BJ (cell line): ENCODE measurements at regions not wholly inside any gene's neighbourhood (a gene's known extent, or its start where the extent isn't known, plus 50 kb on each side); places are given as distances from the start of the nearest gene placed in this dataset.

Experiments used
- CTCF ChIA-PET: fragments of 350-600 bp; formaldehyde crosslinking; extraction: SDS; loops from one replicate; lab custom pipeline; 2021; ENCODE audit warnings: antibody characterized with exemption, inconsistent platforms; lab: Yijun Ruan, JAX
- POLR2A ChIA-PET: fragments of 300-600 bp; sonication (Branson Sonifier 250); formaldehyde crosslinking; extraction: SDS; loops from one replicate; lab custom pipeline; 2021; ENCODE audit warnings: antibody characterized with exemption; lab: Charles Lee
- DNase-seq: peaks from one replicate; pipeline ENCODE4 v3.0.0-alpha.2; 2011; ENCODE audit warnings: low read depth
- H3K27me3 ChIP-seq: 2 replicates; pipeline ENCODE4 v1.6.0; 2011; ENCODE audit warnings: low read length; ENCODE audit not compliant: control insufficient read depth, insufficient read depth
- H3K36me3 ChIP-seq: 2 replicates; pipeline ENCODE4 v1.5.1; 2011; ENCODE audit warnings: low read length; ENCODE audit not compliant: control insufficient read depth, insufficient read depth
- H3K4me3 ChIP-seq: 2 replicates; pipeline ENCODE4 v1.5.1; 2011; ENCODE audit warnings: low read depth, mild to moderate bottlenecking, control low read depth, low read length
- TF ChIP-seq, protein P1 (sequence below): IDR thresholded peaks from 2 replicates; pipeline ENCODE4 v1.5.1; 2011; ENCODE audit warnings: low read depth, mild to moderate bottlenecking, control low read depth, inconsistent platforms, low read length, moderate library complexity; ENCODE audit not compliant: insufficient read depth

DNA sequence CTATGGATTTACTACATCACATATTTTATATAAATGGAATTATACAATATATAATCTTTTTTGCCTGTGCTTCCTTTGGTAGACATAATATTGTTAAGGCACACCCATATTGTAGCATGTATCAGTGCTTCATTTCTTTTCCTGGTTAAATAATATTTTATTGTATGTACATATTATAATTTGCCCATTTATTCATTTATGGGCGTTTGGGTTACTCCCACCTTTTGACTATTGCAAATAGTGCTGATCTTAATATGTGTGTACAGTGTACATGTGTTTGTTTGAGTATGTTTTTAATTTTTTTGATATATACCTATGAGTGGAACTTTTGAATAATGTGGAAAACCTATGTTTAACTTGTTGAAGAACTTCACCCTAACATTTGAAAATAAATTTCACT, 804.2 kb downstream of the DHX35 start:
- DNase-seq = no peak
- CTCF ChIA-PET = no interaction called here
- POLR2A ChIA-PET = no interaction called here
- TF ChIP-seq, protein P1, sequence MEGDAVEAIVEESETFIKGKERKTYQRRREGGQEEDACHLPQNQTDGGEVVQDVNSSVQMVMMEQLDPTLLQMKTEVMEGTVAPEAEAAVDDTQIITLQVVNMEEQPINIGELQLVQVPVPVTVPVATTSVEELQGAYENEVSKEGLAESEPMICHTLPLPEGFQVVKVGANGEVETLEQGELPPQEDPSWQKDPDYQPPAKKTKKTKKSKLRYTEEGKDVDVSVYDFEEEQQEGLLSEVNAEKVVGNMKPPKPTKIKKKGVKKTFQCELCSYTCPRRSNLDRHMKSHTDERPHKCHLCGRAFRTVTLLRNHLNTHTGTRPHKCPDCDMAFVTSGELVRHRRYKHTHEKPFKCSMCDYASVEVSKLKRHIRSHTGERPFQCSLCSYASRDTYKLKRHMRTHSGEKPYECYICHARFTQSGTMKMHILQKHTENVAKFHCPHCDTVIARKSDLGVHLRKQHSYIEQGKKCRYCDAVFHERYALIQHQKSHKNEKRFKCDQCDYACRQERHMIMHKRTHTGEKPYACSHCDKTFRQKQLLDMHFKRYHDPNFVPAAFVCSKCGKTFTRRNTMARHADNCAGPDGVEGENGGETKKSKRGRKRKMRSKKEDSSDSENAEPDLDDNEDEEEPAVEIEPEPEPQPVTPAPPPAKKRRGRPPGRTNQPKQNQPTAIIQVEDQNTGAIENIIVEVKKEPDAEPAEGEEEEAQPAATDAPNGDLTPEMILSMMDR = no peak
- H3K27me3 ChIP-seq = no peaks in the 10 kb centered on the region
- no peak overlapping the region for H3K4me3 ChIP-seq
- H3K36me3 ChIP-seq = no peaks in the 10 kb centered on the region

DNA sequence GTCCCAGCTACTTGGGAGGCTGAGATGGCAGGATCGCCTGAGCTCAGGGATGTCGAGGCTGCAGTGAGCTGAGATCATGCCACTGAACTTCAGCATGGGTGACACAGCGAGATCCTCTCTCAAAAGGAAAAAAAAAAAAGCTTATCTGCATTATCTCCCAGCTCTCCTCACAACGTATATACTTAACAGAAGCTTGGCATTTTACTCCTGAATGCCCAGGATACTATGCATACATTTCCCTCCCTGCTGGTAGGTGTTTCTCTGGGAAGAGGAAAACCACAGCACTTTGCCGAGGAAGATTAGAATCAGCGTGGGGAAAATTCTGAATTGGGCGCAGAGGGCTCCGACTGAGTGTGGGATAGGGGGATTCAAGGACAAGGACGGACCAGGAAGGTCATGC, 800.6 kb downstream of the DHX35 start:
- no peak for DNase-seq
- no peaks in the 10 kb centered on the region for H3K36me3 ChIP-seq
- TF ChIP-seq, protein P1 = no peak
- no peak overlapping the region for H3K4me3 ChIP-seq
- POLR2A ChIA-PET = no interaction called here
- CTCF ChIA-PET = no interaction called here
- H3K27me3 ChIP-seq = no peaks in the 10 kb centered on the region

DNA sequence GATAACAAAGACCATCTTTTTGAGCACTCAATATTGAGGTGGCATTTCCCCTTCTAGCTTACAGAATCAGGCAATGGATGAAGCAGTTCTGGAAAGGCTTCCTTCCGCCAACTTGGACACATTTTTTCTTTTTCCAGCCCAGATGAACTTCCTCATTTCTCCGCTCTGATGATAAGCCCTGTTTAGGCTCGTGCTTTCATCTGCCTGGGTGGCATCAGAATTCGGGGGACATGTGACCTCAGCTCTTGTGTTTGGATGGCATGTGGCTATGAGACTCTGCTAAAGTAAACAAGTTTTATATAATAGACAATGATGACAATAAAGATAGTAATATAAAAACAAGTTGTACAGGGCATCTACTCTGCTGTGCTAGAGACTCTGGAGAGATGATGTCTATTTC, 796.7 kb downstream of the DHX35 start:
- no peak overlapping the region for H3K4me3 ChIP-seq
- ChIA-PET CTCF (no interaction called here), POLR2A (no interaction called here)
- H3K27me3 ChIP-seq = no peaks in the 10 kb centered on the region
- no peaks in the 10 kb centered on the region for H3K36me3 ChIP-seq
- no peak for DNase-seq
- TF ChIP-seq, protein P1 = no peak

DNA sequence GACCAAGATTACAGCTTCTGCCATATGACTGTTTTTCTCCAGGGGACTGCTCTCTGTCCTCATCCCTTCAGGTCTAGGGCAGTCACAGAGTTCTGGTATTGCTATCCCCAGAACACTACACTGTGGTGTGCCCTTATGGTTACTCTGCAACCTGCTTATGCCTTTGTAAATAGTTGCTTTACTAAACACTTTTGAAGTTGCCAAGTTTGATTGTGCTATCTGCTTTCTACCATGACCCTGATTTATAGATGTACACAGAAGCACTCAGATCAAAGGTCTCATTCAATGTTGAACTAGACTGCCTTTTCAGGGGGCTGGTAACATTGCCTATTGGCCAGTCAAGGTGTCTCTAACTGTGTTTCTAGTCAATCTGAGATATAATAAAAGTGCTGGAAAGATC, 794.7 kb downstream of the DHX35 start:
- POLR2A ChIA-PET = no interaction called here
- no peaks in the 10 kb centered on the region for H3K27me3 ChIP-seq
- H3K36me3 ChIP-seq = no peaks in the 10 kb centered on the region
- TF ChIP-seq, protein P1 = no peak
- CTCF ChIA-PET = no interaction called here
- no peak for DNase-seq
- no peak overlapping the region for H3K4me3 ChIP-seq

DNA sequence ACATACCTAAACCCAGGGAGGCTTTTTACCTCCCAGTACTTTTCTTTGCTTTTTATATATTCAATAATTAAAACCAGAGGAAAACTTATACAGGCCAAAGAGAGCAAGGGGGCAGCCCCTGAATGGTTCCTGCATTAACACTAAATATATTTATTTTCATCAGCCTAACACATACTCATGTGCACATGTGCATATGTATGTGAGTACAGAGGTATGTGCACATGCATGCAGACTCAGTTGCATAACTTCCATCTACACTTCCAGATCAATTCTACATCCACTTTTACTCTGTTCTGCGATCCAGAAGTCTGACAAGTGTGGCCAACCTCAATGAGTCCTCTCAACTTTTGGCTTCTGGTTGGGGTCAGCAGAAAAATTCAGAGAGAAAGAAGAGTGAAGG, 794.2 kb downstream of the DHX35 start:
- CTCF ChIA-PET = no interaction called here
- no peak for DNase-seq
- Histone ChIP-seq H3K36me3 (no peaks in the 10 kb centered on the region), H3K27me3 (no peaks in the 10 kb centered on the region), H3K4me3 (no peak overlapping the region)
- POLR2A ChIA-PET = no interaction called here
- TF ChIP-seq, protein P1 = no peak
